ENCODE measurements at regions not wholly inside any gene's neighbourhood (a gene's known extent, or its start where the extent isn't known, plus 50 kb on each side); places are given as distances from the start of the nearest gene placed in this dataset.

DNA sequence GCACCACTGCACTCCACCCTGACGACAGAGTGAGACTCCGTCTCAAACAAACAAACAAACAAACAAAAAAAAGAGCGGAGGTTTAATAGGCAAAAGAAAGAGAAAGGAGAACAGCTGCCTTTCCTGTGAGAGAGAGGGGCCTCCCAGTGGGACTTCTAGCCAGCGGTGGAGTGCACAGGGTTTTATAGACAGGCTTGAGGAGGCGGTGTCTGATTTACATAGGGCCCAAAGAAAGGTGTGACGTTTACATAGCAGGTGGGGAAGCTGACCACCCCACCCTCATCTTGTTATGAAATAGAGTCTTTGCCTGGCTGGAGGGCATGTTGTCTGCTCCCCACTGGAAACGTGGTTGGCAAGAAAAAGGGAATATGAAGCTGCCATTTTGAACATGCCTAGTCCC is 106.0 kb upstream of the CSNK1A1L start:
- TF ChIP-seq, protein P1, sequence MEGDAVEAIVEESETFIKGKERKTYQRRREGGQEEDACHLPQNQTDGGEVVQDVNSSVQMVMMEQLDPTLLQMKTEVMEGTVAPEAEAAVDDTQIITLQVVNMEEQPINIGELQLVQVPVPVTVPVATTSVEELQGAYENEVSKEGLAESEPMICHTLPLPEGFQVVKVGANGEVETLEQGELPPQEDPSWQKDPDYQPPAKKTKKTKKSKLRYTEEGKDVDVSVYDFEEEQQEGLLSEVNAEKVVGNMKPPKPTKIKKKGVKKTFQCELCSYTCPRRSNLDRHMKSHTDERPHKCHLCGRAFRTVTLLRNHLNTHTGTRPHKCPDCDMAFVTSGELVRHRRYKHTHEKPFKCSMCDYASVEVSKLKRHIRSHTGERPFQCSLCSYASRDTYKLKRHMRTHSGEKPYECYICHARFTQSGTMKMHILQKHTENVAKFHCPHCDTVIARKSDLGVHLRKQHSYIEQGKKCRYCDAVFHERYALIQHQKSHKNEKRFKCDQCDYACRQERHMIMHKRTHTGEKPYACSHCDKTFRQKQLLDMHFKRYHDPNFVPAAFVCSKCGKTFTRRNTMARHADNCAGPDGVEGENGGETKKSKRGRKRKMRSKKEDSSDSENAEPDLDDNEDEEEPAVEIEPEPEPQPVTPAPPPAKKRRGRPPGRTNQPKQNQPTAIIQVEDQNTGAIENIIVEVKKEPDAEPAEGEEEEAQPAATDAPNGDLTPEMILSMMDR (IDR thresholded peaks at IDR 0.05), result no peak
- TF ChIP-seq POLR2A (IDR thresholded peaks at IDR 0.05), result no peak

All from esophagus squamous epithelium (tissue), 4 donors.